ENCODE measurements at regions not wholly inside any gene's neighbourhood (a gene's known extent, or its start where the extent isn't known, plus 50 kb on each side); places are given as distances from the start of the nearest gene placed in this dataset.

- Histone ChIP-seq H3K27me3 (ENCODE audit: insufficient read depth, insufficient read length) (no peaks in the 10 kb centered on the region), H3K36me3 (ENCODE audit: insufficient read depth, insufficient read length, low read length) (no peaks in the 10 kb centered on the region), H3K4me3 (ENCODE audit: insufficient read length, low read depth) (no peak overlapping the region), H3K9me3 (ENCODE audit: insufficient read depth, low read length) (no peaks in the 10 kb centered on the region), H3K4me1 (ENCODE audit: insufficient read depth, insufficient read length) (no peaks in the 10 kb centered on the region), H3K9ac (ENCODE audit: insufficient read length, low read depth) (no peak overlapping the region)
- no peak for DNase-seq (ENCODE audit: low read depth, low spot score)
- TF ChIP-seq YY1 (IDR thresholded peaks at IDR 0.05; ENCODE audit: insufficient read depth, insufficient read length) (no peak), ZNF274 (IDR thresholded peaks at IDR 0.05; ENCODE audit: low read depth, low read length) (no peak), SUZ12 (IDR thresholded peaks at IDR 0.05; ENCODE audit: extremely low read depth, insufficient read depth, insufficient read length) (no peak)
These were observed 717.8 kb downstream of the EPHA7 start for GRCh38 chr6:92701425-92702096.

GRCh38 chr6:92700411-92700810 is 718.9 kb downstream of the EPHA7 start:
- H3K4me3 ChIP-seq (ENCODE audit: insufficient read length, low read depth): no peak overlapping the region
- H3K9ac ChIP-seq (ENCODE audit: insufficient read length, low read depth): no peak overlapping the region
- no peaks in the 10 kb centered on the region for H3K9me3 ChIP-seq (ENCODE audit: insufficient read depth, low read length)
- no peaks in the 10 kb centered on the region for H3K4me1 ChIP-seq (ENCODE audit: insufficient read depth, insufficient read length)
- DNase-seq (ENCODE audit: low read depth, low spot score): no peak
- TF ChIP-seq ZNF274 (IDR thresholded peaks at IDR 0.05; ENCODE audit: low read depth, low read length) (no peak), SUZ12 (IDR thresholded peaks at IDR 0.05; ENCODE audit: extremely low read depth, insufficient read depth, insufficient read length) (no peak), YY1 (IDR thresholded peaks at IDR 0.05; ENCODE audit: insufficient read depth, insufficient read length) (no peak)
- H3K36me3 ChIP-seq (ENCODE audit: insufficient read depth, insufficient read length, low read length): no peaks in the 10 kb centered on the region
- no peaks in the 10 kb centered on the region for H3K27me3 ChIP-seq (ENCODE audit: insufficient read depth, insufficient read length)

GRCh38 chr6:92690997-92691599 is 728.3 kb downstream of the EPHA7 start:
- no peaks in the 10 kb centered on the region for H3K36me3 ChIP-seq (ENCODE audit: insufficient read depth, insufficient read length, low read length)
- H3K9me3 ChIP-seq (ENCODE audit: insufficient read depth, low read length): no peaks in the 10 kb centered on the region
- no peak for DNase-seq (ENCODE audit: low read depth, low spot score)
- H3K27me3 ChIP-seq (ENCODE audit: insufficient read depth, insufficient read length): no peaks in the 10 kb centered on the region
- no peak overlapping the region for H3K4me3 ChIP-seq (ENCODE audit: insufficient read length, low read depth)
- H3K9ac ChIP-seq (ENCODE audit: insufficient read length, low read depth): no peak overlapping the region
- H3K4me1 ChIP-seq (ENCODE audit: insufficient read depth, insufficient read length): no peaks in the 10 kb centered on the region
- no peak for TF ChIP-seq ZNF274 (IDR thresholded peaks at IDR 0.05; ENCODE audit: low read depth, low read length)
- no peak for TF ChIP-seq YY1 (IDR thresholded peaks at IDR 0.05; ENCODE audit: insufficient read depth, insufficient read length)
- TF ChIP-seq SUZ12 (IDR thresholded peaks at IDR 0.05; ENCODE audit: extremely low read depth, insufficient read depth, insufficient read length): no peak

GRCh38 chr6:92688342-92688741 is 731.0 kb downstream of the EPHA7 start:
- Histone ChIP-seq H3K36me3 (ENCODE audit: insufficient read depth, insufficient read length, low read length) (no peaks in the 10 kb centered on the region), H3K4me1 (ENCODE audit: insufficient read depth, insufficient read length) (no peaks in the 10 kb centered on the region), H3K27me3 (ENCODE audit: insufficient read depth, insufficient read length) (no peaks in the 10 kb centered on the region), H3K9me3 (ENCODE audit: insufficient read depth, low read length) (no peaks in the 10 kb centered on the region), H3K9ac (ENCODE audit: insufficient read length, low read depth) (no peak overlapping the region), H3K4me3 (ENCODE audit: insufficient read length, low read depth) (no peak overlapping the region)
- TF ChIP-seq YY1 (IDR thresholded peaks at IDR 0.05; ENCODE audit: insufficient read depth, insufficient read length) (no peak), ZNF274 (IDR thresholded peaks at IDR 0.05; ENCODE audit: low read depth, low read length) (no peak), SUZ12 (IDR thresholded peaks at IDR 0.05; ENCODE audit: extremely low read depth, insufficient read depth, insufficient read length) (no peak)
- DNase-seq (ENCODE audit: low read depth, low spot score): no peak

GRCh38 chr6:92687278-92687677 is 732.1 kb downstream of the EPHA7 start:
- H3K4me3 ChIP-seq (ENCODE audit: insufficient read length, low read depth): no peak overlapping the region
- no peaks in the 10 kb centered on the region for H3K9me3 ChIP-seq (ENCODE audit: insufficient read depth, low read length)
- H3K36me3 ChIP-seq (ENCODE audit: insufficient read depth, insufficient read length, low read length): no peaks in the 10 kb centered on the region
- TF ChIP-seq ZNF274 (IDR thresholded peaks at IDR 0.05; ENCODE audit: low read depth, low read length) (no peak), YY1 (IDR thresholded peaks at IDR 0.05; ENCODE audit: insufficient read depth, insufficient read length) (no peak), SUZ12 (IDR thresholded peaks at IDR 0.05; ENCODE audit: extremely low read depth, insufficient read depth, insufficient read length) (no peak)
- no peak overlapping the region for H3K9ac ChIP-seq (ENCODE audit: insufficient read length, low read depth)
- no peak for DNase-seq (ENCODE audit: low read depth, low spot score)
- no peaks in the 10 kb centered on the region for H3K4me1 ChIP-seq (ENCODE audit: insufficient read depth, insufficient read length)
- no peaks in the 10 kb centered on the region for H3K27me3 ChIP-seq (ENCODE audit: insufficient read depth, insufficient read length)

GRCh38 chr6:92684386-92684785 is 735.0 kb downstream of the EPHA7 start:
- no peaks in the 10 kb centered on the region for H3K27me3 ChIP-seq (ENCODE audit: insufficient read depth, insufficient read length)
- no peak overlapping the region for H3K4me3 ChIP-seq (ENCODE audit: insufficient read length, low read depth)
- no peak overlapping the region for H3K9ac ChIP-seq (ENCODE audit: insufficient read length, low read depth)
- no peaks in the 10 kb centered on the region for H3K4me1 ChIP-seq (ENCODE audit: insufficient read depth, insufficient read length)
- no peaks in the 10 kb centered on the region for H3K36me3 ChIP-seq (ENCODE audit: insufficient read depth, insufficient read length, low read length)
- DNase-seq (ENCODE audit: low read depth, low spot score): no peak
- no peaks in the 10 kb centered on the region for H3K9me3 ChIP-seq (ENCODE audit: insufficient read depth, low read length)
- no peak for TF ChIP-seq ZNF274 (IDR thresholded peaks at IDR 0.05; ENCODE audit: low read depth, low read length)
- no peak for TF ChIP-seq YY1 (IDR thresholded peaks at IDR 0.05; ENCODE audit: insufficient read depth, insufficient read length)
- TF ChIP-seq SUZ12 (IDR thresholded peaks at IDR 0.05; ENCODE audit: extremely low read depth, insufficient read depth, insufficient read length): no peak

- no peak overlapping the region for H3K4me3 ChIP-seq (ENCODE audit: insufficient read length, low read depth)
- no peak for DNase-seq (ENCODE audit: low read depth, low spot score)
- H3K9me3 ChIP-seq (ENCODE audit: insufficient read depth, low read length): no peaks in the 10 kb centered on the region
- no peak overlapping the region for H3K9ac ChIP-seq (ENCODE audit: insufficient read length, low read depth)
- no peaks in the 10 kb centered on the region for H3K27me3 ChIP-seq (ENCODE audit: insufficient read depth, insufficient read length)
- H3K4me1 ChIP-seq (ENCODE audit: insufficient read depth, insufficient read length): no peaks in the 10 kb centered on the region
- no peaks in the 10 kb centered on the region for H3K36me3 ChIP-seq (ENCODE audit: insufficient read depth, insufficient read length, low read length)
- TF ChIP-seq YY1 (IDR thresholded peaks at IDR 0.05; ENCODE audit: insufficient read depth, insufficient read length): no peak
- TF ChIP-seq ZNF274 (IDR thresholded peaks at IDR 0.05; ENCODE audit: low read depth, low read length): no peak
- no peak for TF ChIP-seq SUZ12 (IDR thresholded peaks at IDR 0.05; ENCODE audit: extremely low read depth, insufficient read depth, insufficient read length)
These were observed 735.6 kb downstream of the EPHA7 start for GRCh38 chr6:92683748-92684147.
